Immature natural killer cell (primary cell): ENCODE measurements at regions not wholly inside any gene's neighbourhood (a gene's known extent, or its start where the extent isn't known, plus 50 kb on each side); places are given as distances from the start of the nearest gene placed in this dataset.
"Not testable (repeated sequence)": the region's sequence is repeated elsewhere in the genome, so short reads cannot be mapped to it uniquely, and the experiment has no call there.

ENCODE experiments used
- DNase-seq, 3 donors: peaks; one replicate each; pipeline ENCODE4 v3.0.0; 2022; ENCODE audit warnings: mixed read lengths in 1 of 3
- H3K27ac Mint-ChIP-seq, 6 donors: one replicate each; pipeline ENCODE4 v1.8.0; 2020; ENCODE audit warnings: mixed read lengths in 6 of 6, mild to moderate bottlenecking in 5 of 6, inconsistent platforms in 4 of 6, moderate library complexity in 3 of 6
- H3K27me3 Mint-ChIP-seq, 3 donors: one replicate each; pipeline ENCODE4 v1.8.0; 2020 to 2021; ENCODE audit warnings: low read depth in 3 of 3, mild to moderate bottlenecking in 3 of 3, mixed read lengths in 3 of 3, moderate library complexity in 3 of 3, inconsistent platforms in 1 of 3
- H3K36me3 Mint-ChIP-seq, 3 donors: one replicate each; pipeline ENCODE4 v1.8.0; 2020; ENCODE audit warnings: mixed read lengths in 3 of 3, inconsistent platforms in 2 of 3, mild to moderate bottlenecking in 2 of 3
- H3K4me1 Mint-ChIP-seq, 2 donors: one replicate each; pipeline ENCODE4 v1.8.0; 2020; ENCODE audit warnings: inconsistent platforms in 2 of 2, mild to moderate bottlenecking in 2 of 2, mixed read lengths in 2 of 2, moderate library complexity in 1 of 2
- H3K4me3 Mint-ChIP-seq, 5 donors: one replicate each; pipeline ENCODE4 v1.8.0; 2020; ENCODE audit warnings: mild to moderate bottlenecking in 5 of 5, mixed read lengths in 5 of 5, inconsistent platforms in 3 of 5, moderate library complexity in 3 of 5
- H3K9me3 Mint-ChIP-seq, 6 donors: one replicate each; pipeline ENCODE4 v1.8.0; 2020; ENCODE audit warnings: mild to moderate bottlenecking in 6 of 6, mixed read lengths in 6 of 6, inconsistent platforms in 4 of 6, moderate library complexity in 3 of 6

DNA sequence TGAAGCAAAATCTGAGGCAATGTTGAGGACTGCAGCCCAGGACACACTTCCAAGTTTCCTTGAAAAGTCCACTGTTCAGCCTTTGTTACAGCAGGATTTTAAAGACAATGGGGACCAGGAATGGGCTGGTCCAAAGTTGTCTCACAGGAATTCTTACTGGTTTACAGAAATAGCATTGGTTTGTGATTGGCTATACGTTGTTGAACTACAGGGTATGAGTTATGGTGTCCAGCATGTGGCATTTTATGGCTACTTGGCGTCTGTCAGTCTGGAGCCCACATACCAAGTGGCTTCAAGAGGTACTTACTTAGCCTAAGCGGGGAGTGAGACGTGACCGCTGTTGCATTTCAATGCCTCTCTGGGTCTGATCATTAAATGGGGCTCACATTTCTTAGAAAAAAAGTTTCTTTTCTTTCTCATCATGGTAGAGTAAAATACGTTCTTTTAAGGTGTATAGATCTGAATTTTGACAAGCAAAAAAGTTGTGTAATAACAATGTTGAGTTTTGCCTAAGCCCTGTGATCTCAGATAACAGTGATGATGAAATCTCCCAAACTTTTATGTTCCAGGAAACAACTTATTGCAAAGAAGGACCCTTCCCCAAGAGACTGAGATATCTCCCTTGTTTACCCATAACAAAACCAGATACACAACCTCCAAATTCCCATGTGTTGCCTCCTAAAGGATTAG lies 100.0 kb upstream of the TRIM24 start:
- peaks cover 0 to 4% (median 0%) of the 10 kb centered on the region in 3 donors for H3K27me3 Mint-ChIP-seq
- H3K4me3 Mint-ChIP-seq, result no peak overlapping the region
- no peaks in the 10 kb centered on the region for H3K36me3 Mint-ChIP-seq
- no peak overlapping the region for H3K27ac Mint-ChIP-seq
- no peaks in the 10 kb centered on the region for H3K4me1 Mint-ChIP-seq
- no peak for DNase-seq
- peaks cover 0 to 19% (median 2%) of the 10 kb centered on the region in 6 donors for H3K9me3 Mint-ChIP-seq

DNA sequence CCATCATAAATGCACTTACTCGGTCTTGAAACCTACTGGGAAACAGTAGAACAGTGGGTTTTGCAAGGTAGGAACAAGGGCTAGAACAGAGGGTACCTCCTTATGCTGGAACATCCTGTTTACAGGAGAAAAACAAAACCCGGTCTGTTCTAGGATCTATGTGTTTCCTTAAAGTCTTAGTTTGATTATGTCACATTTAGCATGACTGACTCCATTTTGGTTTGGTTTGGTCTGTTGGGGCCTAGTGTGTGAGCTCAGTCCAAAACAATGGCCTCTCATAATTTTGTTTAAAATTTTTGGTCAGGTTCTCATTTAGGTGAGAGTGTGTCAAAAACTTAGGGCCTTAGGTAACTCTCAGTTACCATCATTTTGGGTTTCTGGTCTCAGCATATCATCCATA lies 96.3 kb upstream of the TRIM24 start:
- Mint-ChIP-seq H3K9me3 (peaks cover 0 to 12% (median 8%) of the 10 kb centered on the region in 6 donors), H3K4me1 (no peaks in the 10 kb centered on the region), H3K4me3 (no peak overlapping the region), H3K36me3 (peaks cover 0 to 4% (median 0%) of the 10 kb centered on the region in 3 donors), H3K27me3 (peaks cover 0 to 4% (median 0%) of the 10 kb centered on the region in 3 donors), H3K27ac (no peak overlapping the region)
- no peak for DNase-seq

DNA sequence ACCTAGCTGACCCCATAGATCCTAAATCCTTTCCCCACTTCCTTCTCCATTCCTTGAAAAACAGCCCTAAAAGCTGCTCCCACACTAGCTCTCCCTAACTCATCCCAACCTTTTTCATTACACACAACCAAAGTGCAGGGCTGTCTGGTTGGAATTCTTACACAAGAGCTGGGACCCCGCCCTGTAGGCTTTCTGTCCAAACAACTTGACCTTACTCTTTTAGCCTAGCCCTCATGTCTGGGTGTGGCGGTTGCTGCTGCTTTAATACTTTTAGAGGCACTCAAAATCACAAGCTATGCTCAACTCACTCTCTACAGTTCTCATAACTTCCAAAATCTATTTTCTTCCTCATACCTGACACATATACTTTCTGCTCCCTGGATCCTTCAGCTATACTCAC lies 93.9 kb upstream of the TRIM24 start:
- not testable (repeated sequence) for H3K36me3 Mint-ChIP-seq, H3K4me3 Mint-ChIP-seq, H3K27ac Mint-ChIP-seq, H3K27me3 Mint-ChIP-seq, H3K4me1 Mint-ChIP-seq, DNase-seq
- peaks cover 14 to 35% (median 26%) of the 10 kb centered on the region in 6 donors for H3K9me3 Mint-ChIP-seq

DNA sequence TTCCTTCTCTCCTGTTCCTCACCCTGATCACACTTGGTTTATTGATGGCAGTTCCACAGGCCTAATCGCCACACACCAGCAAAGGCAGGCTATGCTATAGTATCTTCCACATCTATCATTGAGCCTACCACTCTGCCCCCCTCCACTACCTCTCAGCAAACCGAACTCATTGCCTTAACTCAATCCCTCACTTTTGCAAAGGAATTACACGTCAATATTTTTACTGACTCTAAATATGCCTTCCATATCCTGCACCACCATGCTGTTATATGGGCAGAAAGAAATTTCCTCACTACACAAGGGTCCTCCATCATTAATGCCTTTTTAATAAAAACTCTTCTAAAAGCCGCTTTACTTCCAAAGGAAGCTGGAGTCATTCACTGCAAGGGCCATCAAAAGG lies 93.4 kb upstream of the TRIM24 start:
- not testable (repeated sequence) for H3K27ac Mint-ChIP-seq, H3K27me3 Mint-ChIP-seq, H3K4me1 Mint-ChIP-seq, H3K4me3 Mint-ChIP-seq, H3K36me3 Mint-ChIP-seq, DNase-seq
- peaks cover 15 to 37% (median 30%) of the 10 kb centered on the region in 6 donors for H3K9me3 Mint-ChIP-seq

DNA sequence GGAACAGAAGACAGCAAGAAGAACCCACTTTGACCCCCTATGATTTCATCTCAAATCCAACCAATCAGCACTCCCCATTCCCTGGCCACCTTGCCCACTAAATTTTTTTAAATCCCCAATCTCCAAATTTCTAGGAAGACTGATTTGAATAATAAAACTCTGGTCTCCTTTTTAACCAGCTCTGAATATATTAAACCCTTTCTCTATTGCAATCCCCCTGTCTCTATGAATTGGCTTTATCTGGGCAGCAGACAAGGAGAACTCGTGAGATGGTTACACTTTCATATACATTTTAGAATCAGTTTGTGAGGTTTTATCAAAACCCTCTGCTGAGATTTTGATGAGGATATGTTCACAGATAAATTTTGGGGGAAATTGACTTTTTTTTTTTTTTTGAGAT lies 90.3 kb upstream of the TRIM24 start:
- no peak overlapping the region for H3K4me3 Mint-ChIP-seq
- peaks cover 0 to 1% (median 0%) of the 10 kb centered on the region in 3 donors for H3K27me3 Mint-ChIP-seq
- peaks cover 14 to 38% (median 30%) of the 10 kb centered on the region in 6 donors for H3K9me3 Mint-ChIP-seq
- no peak overlapping the region for H3K27ac Mint-ChIP-seq
- H3K36me3 Mint-ChIP-seq, result peaks cover 0 to 9% (median 6%) of the 10 kb centered on the region in 3 donors
- no peak for DNase-seq
- H3K4me1 Mint-ChIP-seq, result no peaks in the 10 kb centered on the region

DNA sequence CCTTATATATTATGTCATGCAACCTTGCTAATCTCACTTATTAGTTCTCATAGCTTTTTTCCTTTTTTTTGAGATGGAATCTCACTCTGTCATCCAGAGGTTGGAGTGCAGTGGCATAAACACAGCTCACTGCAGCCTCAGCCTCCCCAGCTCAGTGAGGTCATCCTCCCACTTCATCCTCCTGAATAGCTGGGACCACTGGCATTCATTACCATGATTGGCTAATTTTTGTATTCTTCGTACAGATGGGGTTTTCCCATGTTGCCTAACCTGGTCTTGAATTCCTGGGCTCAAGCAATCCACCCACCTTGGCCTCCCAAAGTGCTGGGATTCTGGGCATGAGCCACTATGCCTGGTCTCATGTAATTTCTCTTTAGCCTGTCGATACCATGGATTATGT lies 89.1 kb upstream of the TRIM24 start:
- H3K27ac Mint-ChIP-seq, result no peak overlapping the region
- H3K4me1 Mint-ChIP-seq, result no peaks in the 10 kb centered on the region
- peaks cover 0 to 1% (median 0%) of the 10 kb centered on the region in 3 donors for H3K27me3 Mint-ChIP-seq
- H3K4me3 Mint-ChIP-seq, result no peak overlapping the region
- H3K36me3 Mint-ChIP-seq, result peaks cover 0 to 9% (median 6%) of the 10 kb centered on the region in 3 donors
- peaks cover 14 to 38% (median 30%) of the 10 kb centered on the region in 6 donors for H3K9me3 Mint-ChIP-seq
- DNase-seq, result no peak

DNA sequence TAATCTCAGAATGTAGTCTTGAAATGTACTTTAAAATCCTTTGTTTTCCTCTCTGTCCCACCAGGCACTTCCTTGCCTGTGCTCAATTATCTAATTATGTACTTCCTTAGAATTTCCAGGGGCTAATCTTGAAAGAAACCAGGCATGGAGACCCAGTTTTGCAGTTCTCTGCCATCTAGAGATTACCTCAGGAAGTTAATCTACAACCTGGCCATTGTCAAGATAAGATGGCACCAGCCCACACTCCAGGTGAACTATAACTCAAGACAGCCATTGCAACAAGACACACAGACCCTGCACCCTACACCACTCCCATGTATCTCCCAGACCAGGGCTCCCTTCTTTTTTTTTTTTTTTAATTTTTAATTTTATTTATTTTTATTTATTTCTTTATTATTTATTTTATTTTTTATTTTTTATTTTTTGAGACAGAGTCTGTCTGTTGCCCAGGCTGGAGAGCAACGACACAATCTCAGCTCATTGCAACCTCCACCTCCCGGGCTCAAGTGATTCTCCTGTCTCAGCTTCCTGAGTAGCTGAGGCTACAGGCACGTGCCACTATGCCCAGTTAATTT lies 85.9 kb upstream of the TRIM24 start:
- peaks cover 0 to 1% (median 0%) of the 10 kb centered on the region in 3 donors for H3K27me3 Mint-ChIP-seq
- no peak overlapping the region for H3K27ac Mint-ChIP-seq
- H3K36me3 Mint-ChIP-seq, result peaks cover 0 to 6% (median 5%) of the 10 kb centered on the region in 3 donors
- peaks cover 10 to 27% (median 23%) of the 10 kb centered on the region in 6 donors for H3K9me3 Mint-ChIP-seq
- H3K4me1 Mint-ChIP-seq, result no peaks in the 10 kb centered on the region
- DNase-seq, result no peak
- H3K4me3 Mint-ChIP-seq, result no peak overlapping the region

DNA sequence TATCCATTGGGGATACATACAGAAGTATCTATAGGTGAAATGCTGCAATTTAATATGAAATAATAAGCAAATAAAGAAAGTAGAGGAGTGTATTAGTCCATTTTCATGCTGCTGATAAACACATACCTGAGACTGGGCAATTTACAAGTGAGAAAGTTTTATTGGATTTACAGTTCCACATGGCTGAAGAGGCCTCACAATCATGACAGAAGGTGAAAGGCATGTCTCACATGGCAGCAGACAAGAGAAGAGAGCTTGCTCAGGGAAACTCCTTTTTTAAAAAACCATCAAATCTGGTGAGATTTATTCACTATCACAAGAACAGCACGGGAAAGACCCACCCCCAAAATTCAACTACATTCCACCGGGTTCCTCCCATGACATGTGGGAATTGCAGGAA lies 82.8 kb upstream of the TRIM24 start:
- Mint-ChIP-seq H3K9me3 (peaks cover 0 to 1% (median 0%) of the 10 kb centered on the region in 6 donors), H3K27ac (no peak overlapping the region), H3K4me3 (no peak overlapping the region), H3K36me3 (no peaks in the 10 kb centered on the region), H3K4me1 (no peaks in the 10 kb centered on the region), H3K27me3 (no peaks in the 10 kb centered on the region)
- no peak for DNase-seq

DNA sequence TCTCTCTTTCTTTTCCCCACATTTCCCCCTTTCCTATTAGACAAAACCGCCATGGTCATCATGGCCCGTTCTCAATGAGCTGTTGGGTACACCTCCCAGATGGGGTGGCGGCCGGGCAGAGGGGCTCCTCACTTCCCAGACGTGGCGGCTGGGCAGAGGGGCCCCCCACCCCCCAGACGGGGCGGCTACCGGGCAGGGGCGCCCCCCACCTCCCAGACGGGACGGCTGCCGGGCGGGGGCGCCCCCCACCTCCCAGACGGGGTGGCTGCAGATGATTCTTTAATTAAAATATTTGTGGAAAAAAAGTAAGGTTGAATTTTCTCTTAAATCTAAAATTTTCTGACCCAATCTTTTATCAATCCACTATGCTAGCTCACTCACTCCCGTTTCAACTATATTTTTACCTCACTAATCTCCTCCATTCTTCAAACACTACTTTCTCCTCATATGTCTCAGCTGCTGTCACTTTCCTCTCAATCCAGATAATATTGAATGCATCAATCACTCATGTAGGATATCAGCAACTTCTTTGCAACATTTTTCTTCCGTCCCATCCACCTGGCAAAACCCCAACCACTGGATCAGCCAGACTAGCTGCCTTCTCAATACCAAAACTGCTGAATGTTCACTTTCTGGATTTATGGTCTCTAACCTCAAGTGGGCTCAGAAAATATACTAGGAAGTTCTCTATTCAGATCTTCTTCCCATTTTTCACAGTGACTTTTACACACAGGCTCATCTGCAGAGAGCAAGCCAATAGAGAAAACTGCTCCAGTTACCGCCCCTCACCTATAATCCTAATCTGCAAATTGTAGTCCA lies 81.1 kb upstream of the TRIM24 start:
- Mint-ChIP-seq H3K27ac (no peak overlapping the region), H3K4me3 (no peak overlapping the region), H3K9me3 (peaks cover 0 to 1% (median 0%) of the 10 kb centered on the region in 6 donors), H3K27me3 (no peaks in the 10 kb centered on the region), H3K4me1 (no peaks in the 10 kb centered on the region), H3K36me3 (no peaks in the 10 kb centered on the region)
- DNase-seq, result no peak

DNA sequence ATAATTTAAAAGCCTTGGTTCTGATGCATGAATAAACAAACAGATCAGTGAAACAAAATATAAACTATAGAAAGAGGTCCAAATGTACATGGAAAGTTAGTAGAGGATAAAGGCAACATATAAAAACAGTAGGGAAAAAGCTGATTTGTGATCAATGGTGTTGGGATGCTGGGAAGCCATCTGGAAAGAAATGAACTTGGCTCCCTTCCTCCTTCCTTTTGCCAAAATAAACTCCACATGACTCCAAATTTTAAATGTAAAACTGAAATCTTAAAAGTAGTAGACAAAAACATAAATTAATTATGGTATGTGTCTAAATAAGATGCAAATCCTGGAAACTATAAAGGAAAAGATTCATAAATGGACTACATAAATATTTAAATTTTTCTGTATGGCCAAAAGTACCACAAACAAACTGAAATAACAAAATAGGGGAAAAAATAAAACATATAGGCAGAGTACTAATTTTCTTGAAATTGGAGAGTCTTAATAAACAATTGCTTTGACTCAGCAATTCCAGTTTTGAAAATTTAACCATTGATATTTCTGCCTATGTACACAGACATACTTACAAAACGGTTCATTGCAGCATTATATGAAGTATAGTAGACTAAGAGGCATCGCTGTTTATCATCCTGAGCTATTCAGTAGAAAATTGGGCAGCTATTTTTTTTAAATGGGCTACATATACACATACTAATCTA lies 77.0 kb upstream of the TRIM24 start:
- no peak for DNase-seq
- Mint-ChIP-seq H3K36me3 (no peaks in the 10 kb centered on the region), H3K4me1 (no peaks in the 10 kb centered on the region), H3K27me3 (peaks cover 0 to 2% (median under 1%) of the 10 kb centered on the region in 3 donors), H3K9me3 (peaks cover 0 to 6% (median 0%) of the 10 kb centered on the region in 6 donors), H3K27ac (no peak overlapping the region), H3K4me3 (no peak overlapping the region)

DNA sequence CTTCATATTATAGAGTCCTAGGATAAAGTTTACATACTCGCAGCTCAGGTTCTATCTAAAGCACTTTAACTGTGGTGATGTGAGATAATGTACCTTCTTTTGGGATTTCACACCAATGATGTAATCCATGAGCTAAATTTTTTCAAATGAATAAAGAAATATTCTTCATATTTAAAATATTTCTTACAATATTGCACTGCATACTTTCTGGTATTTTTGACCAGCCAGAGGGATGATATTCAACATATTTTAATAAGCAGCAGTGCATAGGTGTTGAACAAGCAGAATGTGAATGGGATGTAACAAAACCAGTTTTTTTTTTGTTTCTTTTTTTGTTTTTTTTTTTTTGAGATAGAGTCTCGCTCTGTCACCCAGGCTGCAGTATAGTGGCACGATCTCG lies 73.2 kb upstream of the TRIM24 start:
- Mint-ChIP-seq H3K27me3 (peaks cover 1 to 8% (median 2%) of the 10 kb centered on the region in 3 donors), H3K9me3 (peaks cover 0 to 6% (median 0%) of the 10 kb centered on the region in 6 donors), H3K36me3 (no peaks in the 10 kb centered on the region), H3K27ac (no peak overlapping the region), H3K4me3 (no peak overlapping the region), H3K4me1 (no peaks in the 10 kb centered on the region)
- DNase-seq, result no peak

DNA sequence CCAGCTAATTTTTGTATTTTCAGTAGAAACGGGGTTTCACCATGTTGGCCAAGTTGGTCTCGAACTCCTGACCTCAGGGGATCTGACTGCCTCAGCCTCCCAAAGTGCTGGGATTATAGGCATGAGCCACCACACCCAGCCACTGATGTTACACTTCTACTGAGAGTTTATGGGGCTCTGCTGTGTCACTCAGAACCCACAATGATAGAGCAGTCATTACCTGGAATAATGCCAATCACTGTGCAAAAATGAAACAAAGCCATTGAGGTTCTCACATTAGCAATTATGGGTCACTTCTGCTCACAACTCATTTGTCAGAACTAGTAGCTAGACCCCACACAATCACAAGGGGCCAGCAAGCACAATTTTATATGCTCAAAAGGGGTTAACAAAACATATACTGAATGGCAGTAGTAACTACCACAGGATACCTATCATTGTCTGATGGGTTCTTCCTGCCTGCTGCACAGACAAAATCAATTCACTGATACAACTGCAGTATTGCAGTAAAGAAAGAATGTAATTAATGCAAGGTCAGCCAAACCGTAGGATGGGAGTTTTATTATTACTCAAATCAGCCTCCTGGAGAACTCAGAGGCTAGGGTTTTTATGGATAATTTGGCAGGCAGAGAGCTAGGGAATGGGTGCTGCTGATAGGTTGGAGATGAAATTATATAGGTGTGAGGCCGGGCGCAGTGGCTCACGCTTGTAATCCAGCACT lies 72.1 kb upstream of the TRIM24 start:
- H3K27me3 Mint-ChIP-seq, result peaks cover 1 to 8% (median 2%) of the 10 kb centered on the region in 3 donors
- DNase-seq, result no peak
- H3K9me3 Mint-ChIP-seq, result peaks cover 0 to 6% (median 0%) of the 10 kb centered on the region in 6 donors
- H3K36me3 Mint-ChIP-seq, result no peaks in the 10 kb centered on the region
- no peak overlapping the region for H3K4me3 Mint-ChIP-seq
- H3K27ac Mint-ChIP-seq, result no peak overlapping the region
- H3K4me1 Mint-ChIP-seq, result no peaks in the 10 kb centered on the region
